ENCODE measurements at regions not wholly inside any gene's neighbourhood (a gene's known extent, or its start where the extent isn't known, plus 50 kb on each side); places are given as distances from the start of the nearest gene placed in this dataset.

GRCh38 chr2:94960266-94960665 lies 65.2 kb upstream of the MAL start:
- Histone ChIP-seq H3K4me1 (ENCODE audit: control insufficient read depth in 1 of 2, low read depth in 2 of 2) (no peaks in the 10 kb centered on the region), H3K27ac (no peak overlapping the region), H3K36me3 (no peaks in the 10 kb centered on the region), H3K27me3 (replicated peaks; ENCODE audit: insufficient read depth) (no peaks in the 10 kb centered on the region), H3K4me3 (no peak overlapping the region), H3K9me3 (no peaks in the 10 kb centered on the region)
- ATAC-seq (ENCODE audit: insufficient number of reproducible peaks, low FRiP score, low read depth) = no peak
- no peak for DNase-seq (ENCODE audit: low spot score)
- no peak for TF ChIP-seq CTCF (IDR thresholded peaks at IDR 0.05)

- H3K9me3 ChIP-seq = no peaks in the 10 kb centered on the region
- H3K27me3 ChIP-seq (replicated peaks; ENCODE audit: insufficient read depth) = no peaks in the 10 kb centered on the region
- DNase-seq (ENCODE audit: low spot score) (no peak), ATAC-seq (ENCODE audit: insufficient number of reproducible peaks, low FRiP score, low read depth) (no peak)
- no peaks in the 10 kb centered on the region for H3K36me3 ChIP-seq
- TF ChIP-seq CTCF (IDR thresholded peaks at IDR 0.05) = no peak
- H3K4me1 ChIP-seq (ENCODE audit: control insufficient read depth in 1 of 2, low read depth in 2 of 2) = no peaks in the 10 kb centered on the region
- no peak overlapping the region for H3K27ac ChIP-seq
- H3K4me3 ChIP-seq = no peak overlapping the region
These were observed 64.8 kb upstream of the MAL start for GRCh38 chr2:94960751-94961150.

GRCh38 chr2:94964193-94964592 lies 61.3 kb upstream of the MAL start:
- ATAC-seq (ENCODE audit: insufficient number of reproducible peaks, low FRiP score, low read depth) (no peak), DNase-seq (ENCODE audit: low spot score) (no peak)
- H3K27me3 ChIP-seq (replicated peaks; ENCODE audit: insufficient read depth) = no peaks in the 10 kb centered on the region
- no peak overlapping the region for H3K4me3 ChIP-seq
- TF ChIP-seq CTCF (IDR thresholded peaks at IDR 0.05) = no peak
- no peaks in the 10 kb centered on the region for H3K36me3 ChIP-seq
- H3K4me1 ChIP-seq (ENCODE audit: control insufficient read depth in 1 of 2, low read depth in 2 of 2) = no peaks in the 10 kb centered on the region
- no peaks in the 10 kb centered on the region for H3K9me3 ChIP-seq
- H3K27ac ChIP-seq = no peak overlapping the region

- H3K27me3 ChIP-seq (replicated peaks; ENCODE audit: insufficient read depth) = peaks cover 6% of the 10 kb centered on the region
- DNase-seq (ENCODE audit: low spot score) (no peak), ATAC-seq (ENCODE audit: insufficient number of reproducible peaks, low FRiP score, low read depth) (no peak)
- H3K27ac ChIP-seq = no peak overlapping the region
- H3K9me3 ChIP-seq = no peaks in the 10 kb centered on the region
- H3K4me3 ChIP-seq = no peak overlapping the region
- TF ChIP-seq CTCF (IDR thresholded peaks at IDR 0.05) = no peak
- no peaks in the 10 kb centered on the region for H3K36me3 ChIP-seq
- no peaks in the 10 kb centered on the region for H3K4me1 ChIP-seq (ENCODE audit: control insufficient read depth in 1 of 2, low read depth in 2 of 2)
These were observed 58.8 kb upstream of the MAL start for GRCh38 chr2:94966689-94967088.

- no peak for ATAC-seq (ENCODE audit: insufficient number of reproducible peaks, low FRiP score, low read depth)
- DNase-seq (ENCODE audit: low spot score) = no peak
- H3K9me3 ChIP-seq = no peaks in the 10 kb centered on the region
- peaks cover 6% of the 10 kb centered on the region for H3K27me3 ChIP-seq (replicated peaks; ENCODE audit: insufficient read depth)
- H3K4me3 ChIP-seq = no peak overlapping the region
- H3K4me1 ChIP-seq (ENCODE audit: control insufficient read depth in 1 of 2, low read depth in 2 of 2) = no peaks in the 10 kb centered on the region
- H3K36me3 ChIP-seq = no peaks in the 10 kb centered on the region
- TF ChIP-seq CTCF (IDR thresholded peaks at IDR 0.05) = no peak
- H3K27ac ChIP-seq = no peak overlapping the region
These were observed 55.2 kb upstream of the MAL start for GRCh38 chr2:94970353-94970752.

Data from thoracic aorta (tissue), 2 donors.